Mammary epithelial cell (primary cell): ENCODE measurements at regions not wholly inside any gene's neighbourhood (a gene's known extent, or its start where the extent isn't known, plus 50 kb on each side); places are given as distances from the start of the nearest gene placed in this dataset.
"Not testable (repeated sequence)": the region's sequence is repeated elsewhere in the genome, so short reads cannot be mapped to it uniquely, and the experiment has no call there.

Experiments
- CTCF ChIP-seq, 2 donors: IDR thresholded peaks in 1 of 2; conservative IDR thresholded peaks in 1 of 2; 2 replicates each; pipeline ENCODE4 v1.5.1; 2011 to 2012; ENCODE audit warnings: inconsistent platforms in 2 of 2, low read length in 2 of 2, mild to moderate bottlenecking in 2 of 2, control low read depth in 1 of 2, low read depth in 1 of 2; ENCODE audit not compliant: insufficient read depth in 1 of 2; ENCODE audit errors: extremely low read depth in 1 of 2
- EZH2 ChIP-seq: IDR thresholded peaks from 2 replicates; pipeline ENCODE4 v1.6.1; 2012; ENCODE audit warnings: low read length, inconsistent platforms, borderline replicate concordance

DNA sequence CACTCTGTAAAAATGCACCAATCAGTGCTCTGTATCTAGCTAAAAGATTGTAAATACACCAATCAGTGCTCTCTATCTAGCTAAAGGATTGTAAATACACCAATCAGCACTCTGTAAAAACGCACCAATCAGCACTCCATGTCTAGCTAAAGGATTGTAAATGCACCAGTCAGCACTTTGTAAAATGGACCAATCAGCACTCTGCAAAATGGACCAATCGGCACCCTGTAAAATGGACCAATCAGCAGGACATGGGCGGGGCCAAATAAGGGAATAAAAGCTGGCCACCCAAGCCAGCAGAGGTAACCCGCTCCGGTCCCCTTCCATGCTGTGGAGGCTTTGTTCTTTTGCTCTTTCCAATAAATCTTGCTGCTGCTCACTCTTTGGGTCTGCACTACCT lies 140.7 kb downstream of the ELOVL4 start:
- TF ChIP-seq CTCF (conservative IDR thresholded peaks at IDR 0.05 in 1 of 2, IDR thresholded peaks at IDR 0.05 in 1 of 2; ENCODE audit: extremely low read depth in 1 of 2, insufficient read depth in 1 of 2, low read depth in 1 of 2, low read length in 2 of 2); EZH2: not testable (repeated sequence)
